ENCODE measurements at regions not wholly inside any gene's neighbourhood (a gene's known extent, or its start where the extent isn't known, plus 50 kb on each side); places are given as distances from the start of the nearest gene placed in this dataset.

- no peak for TF ChIP-seq CTCF (IDR thresholded peaks at IDR 0.05)
- TF ChIP-seq EZH2 (IDR thresholded peaks at IDR 0.05), result no peak
- no peak for TF ChIP-seq EZH2phosphoT487 (IDR thresholded peaks at IDR 0.05)
Measured at GRCh38 chr20:8076306-8077136, 55.5 kb upstream of the PLCB1 start.

Measured in neural progenitor cell (in vitro differentiated cells).